ENCODE measurements at regions not wholly inside any gene's neighbourhood (a gene's known extent, or its start where the extent isn't known, plus 50 kb on each side); places are given as distances from the start of the nearest gene placed in this dataset.
A peak's percentile ranks its signal among the peaks of the same experiment; 100 is the strongest.

GRCh38 chr15:69760258-69760845 lies 307.7 kb downstream of the RPLP1 start:
- intact Hi-C loops (cut with DNase I) = no loop called here
- TF ChIP-seq, protein P1, sequence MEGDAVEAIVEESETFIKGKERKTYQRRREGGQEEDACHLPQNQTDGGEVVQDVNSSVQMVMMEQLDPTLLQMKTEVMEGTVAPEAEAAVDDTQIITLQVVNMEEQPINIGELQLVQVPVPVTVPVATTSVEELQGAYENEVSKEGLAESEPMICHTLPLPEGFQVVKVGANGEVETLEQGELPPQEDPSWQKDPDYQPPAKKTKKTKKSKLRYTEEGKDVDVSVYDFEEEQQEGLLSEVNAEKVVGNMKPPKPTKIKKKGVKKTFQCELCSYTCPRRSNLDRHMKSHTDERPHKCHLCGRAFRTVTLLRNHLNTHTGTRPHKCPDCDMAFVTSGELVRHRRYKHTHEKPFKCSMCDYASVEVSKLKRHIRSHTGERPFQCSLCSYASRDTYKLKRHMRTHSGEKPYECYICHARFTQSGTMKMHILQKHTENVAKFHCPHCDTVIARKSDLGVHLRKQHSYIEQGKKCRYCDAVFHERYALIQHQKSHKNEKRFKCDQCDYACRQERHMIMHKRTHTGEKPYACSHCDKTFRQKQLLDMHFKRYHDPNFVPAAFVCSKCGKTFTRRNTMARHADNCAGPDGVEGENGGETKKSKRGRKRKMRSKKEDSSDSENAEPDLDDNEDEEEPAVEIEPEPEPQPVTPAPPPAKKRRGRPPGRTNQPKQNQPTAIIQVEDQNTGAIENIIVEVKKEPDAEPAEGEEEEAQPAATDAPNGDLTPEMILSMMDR (IDR thresholded peaks at IDR 0.05) = no peak
- TF ChIP-seq POLR2AphosphoS5 (IDR thresholded peaks at IDR 0.05; ENCODE audit: insufficient read depth in 1 of 2, low read depth in 1 of 2) (no peak), POLR2A (IDR thresholded peaks at IDR 0.05) (no peak)
- no peaks in the 10 kb centered on the region for H3K27me3 ChIP-seq
- H3K36me3 ChIP-seq = no peaks in the 10 kb centered on the region
- no peak overlapping the region for H3K4me3 ChIP-seq
- peak in 1 of 2 donors; percentile 70 for DNase-seq (ENCODE audit: extremely low spot score in 2 of 2)
- no peaks in the 10 kb centered on the region for H3K9me3 ChIP-seq
- peak overlapping the region; percentile 51 for H3K27ac ChIP-seq
- peaks cover 17% of the 10 kb centered on the region for H3K4me1 ChIP-seq

DNA sequence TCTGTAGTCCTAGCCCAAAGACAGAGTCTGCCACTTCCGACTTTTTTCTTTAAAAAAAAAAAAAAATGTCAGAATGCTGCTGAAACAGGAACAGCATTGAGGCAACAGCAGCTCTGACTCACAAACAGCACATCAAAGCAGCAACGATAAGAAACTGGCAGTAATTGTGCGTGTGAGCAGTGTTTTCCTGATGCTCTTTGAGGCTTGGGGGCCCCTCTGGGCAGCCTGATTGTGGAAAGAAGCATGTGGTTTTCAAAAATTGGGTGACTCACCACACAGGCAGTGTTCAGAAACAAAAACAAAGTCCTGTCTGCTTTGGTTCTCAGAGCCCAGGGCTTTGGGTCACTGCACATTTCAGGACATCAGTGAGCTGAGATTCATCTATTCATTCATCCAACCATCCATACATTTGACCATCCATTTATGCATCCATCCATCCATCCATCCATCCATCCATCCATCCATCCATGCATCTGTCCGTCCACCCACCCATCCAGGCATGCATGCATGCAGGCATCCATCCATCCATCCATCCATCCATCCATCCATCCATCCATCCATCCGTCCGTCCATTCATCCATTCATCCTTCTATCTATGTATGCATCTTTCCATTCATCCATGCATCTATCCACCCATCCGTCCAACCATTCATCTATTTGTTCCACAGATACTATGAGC lies 308.4 kb downstream of the RPLP1 start:
- no peak overlapping the region for H3K4me3 ChIP-seq
- no peaks in the 10 kb centered on the region for H3K27me3 ChIP-seq
- intact Hi-C loops (cut with DNase I) = no loop called here
- H3K36me3 ChIP-seq = no peaks in the 10 kb centered on the region
- peaks cover 17% of the 10 kb centered on the region for H3K4me1 ChIP-seq
- DNase-seq (ENCODE audit: extremely low spot score in 2 of 2) = peak in 1 of 2 donors; percentile 87
- H3K27ac ChIP-seq = peak overlapping the region; percentile 51
- no peak for TF ChIP-seq POLR2A (IDR thresholded peaks at IDR 0.05)
- TF ChIP-seq, protein P1 (IDR thresholded peaks at IDR 0.05) = no peak
- no peak for TF ChIP-seq POLR2AphosphoS5 (IDR thresholded peaks at IDR 0.05; ENCODE audit: insufficient read depth in 1 of 2, low read depth in 1 of 2)
- no peaks in the 10 kb centered on the region for H3K9me3 ChIP-seq

- Histone ChIP-seq H3K27me3 (no peaks in the 10 kb centered on the region), H3K36me3 (no peaks in the 10 kb centered on the region), H3K27ac (no peak overlapping the region), H3K9me3 (no peaks in the 10 kb centered on the region), H3K4me1 (peaks cover 17% of the 10 kb centered on the region), H3K4me3 (no peak overlapping the region)
- TF ChIP-seq POLR2AphosphoS5 (IDR thresholded peaks at IDR 0.05; ENCODE audit: insufficient read depth in 1 of 2, low read depth in 1 of 2) = no peak
- TF ChIP-seq, protein P1 (IDR thresholded peaks at IDR 0.05) = no peak
- TF ChIP-seq POLR2A (IDR thresholded peaks at IDR 0.05) = no peak
- intact Hi-C loops (cut with DNase I) = no loop called here
- DNase-seq (ENCODE audit: extremely low spot score in 2 of 2) = no peak
Measured at GRCh38 chr15:69762373-69763148, 309.9 kb downstream of the RPLP1 start.

GRCh38 chr15:69763831-69764230 lies 311.2 kb downstream of the RPLP1 start:
- TF ChIP-seq, protein P1 (IDR thresholded peaks at IDR 0.05) = no peak
- TF ChIP-seq POLR2AphosphoS5 (IDR thresholded peaks at IDR 0.05; ENCODE audit: insufficient read depth in 1 of 2, low read depth in 1 of 2) (no peak), POLR2A (IDR thresholded peaks at IDR 0.05) (no peak)
- Histone ChIP-seq H3K4me1 (peaks cover 8% of the 10 kb centered on the region), H3K9me3 (no peaks in the 10 kb centered on the region), H3K4me3 (no peak overlapping the region), H3K27me3 (no peaks in the 10 kb centered on the region), H3K27ac (no peak overlapping the region), H3K36me3 (no peaks in the 10 kb centered on the region)
- intact Hi-C loops (cut with DNase I) = no loop called here
- peak in 1 of 2 donors; percentile 65 for DNase-seq (ENCODE audit: extremely low spot score in 2 of 2)

Measured in vagina (tissue), 2 donors.